ENCODE measurements at regions not wholly inside any gene's neighbourhood (a gene's known extent, or its start where the extent isn't known, plus 50 kb on each side); places are given as distances from the start of the nearest gene placed in this dataset.

- FAIRE-seq (no peak), DNase-seq (ENCODE audit: insufficient read length, low spot score) (no peak)
- no peak for TF ChIP-seq POU2F2 (IDR thresholded peaks at IDR 0.05; ENCODE audit: low read depth, low read length)
- no peak for TF ChIP-seq TAF1 (IDR thresholded peaks at IDR 0.05; ENCODE audit: low read depth, low read length)
Measured at GRCh38 chr2:120999377-121000097, 263.9 kb downstream of the GLI2 start.

GRCh38 chr2:121000804-121001203 lies 265.1 kb downstream of the GLI2 start:
- FAIRE-seq (no peak), DNase-seq (ENCODE audit: insufficient read length, low spot score) (no peak)
- TF ChIP-seq SPI1 (IDR thresholded peaks at IDR 0.05; ENCODE audit: low read depth, low read length) (no peak), TAF1 (IDR thresholded peaks at IDR 0.05; ENCODE audit: low read depth, low read length) (no peak), POLR2AphosphoS5 (IDR thresholded peaks at IDR 0.05; ENCODE audit: low read depth, low read length) (no peak), POLR2A (IDR thresholded peaks at IDR 0.05; ENCODE audit: low read depth, low read length) (no peak), POU2F2 (IDR thresholded peaks at IDR 0.05; ENCODE audit: low read depth, low read length) (no peak), PAX5 (IDR thresholded peaks at IDR 0.05; ENCODE audit: insufficient read depth, low read length, severe bottlenecking) (no peak)

GRCh38 chr2:121001641-121002040 lies 266.0 kb downstream of the GLI2 start:
- no peak for FAIRE-seq
- TF ChIP-seq POU2F2 (IDR thresholded peaks at IDR 0.05; ENCODE audit: low read depth, low read length) (no peak), TAF1 (IDR thresholded peaks at IDR 0.05; ENCODE audit: low read depth, low read length) (no peak), POLR2AphosphoS5 (IDR thresholded peaks at IDR 0.05; ENCODE audit: low read depth, low read length) (no peak), PAX5 (IDR thresholded peaks at IDR 0.05; ENCODE audit: insufficient read depth, low read length, severe bottlenecking) (no peak), POLR2A (IDR thresholded peaks at IDR 0.05; ENCODE audit: low read depth, low read length) (no peak), SPI1 (IDR thresholded peaks at IDR 0.05; ENCODE audit: low read depth, low read length) (no peak)

GRCh38 chr2:121002597-121002996 lies 266.9 kb downstream of the GLI2 start:
- DNase-seq (ENCODE audit: insufficient read length, low spot score): no peak
- FAIRE-seq: no peak
- TF ChIP-seq TAF1 (IDR thresholded peaks at IDR 0.05; ENCODE audit: low read depth, low read length): no peak
- no peak for TF ChIP-seq POU2F2 (IDR thresholded peaks at IDR 0.05; ENCODE audit: low read depth, low read length)
- TF ChIP-seq POLR2AphosphoS5 (IDR thresholded peaks at IDR 0.05; ENCODE audit: low read depth, low read length): no peak
- TF ChIP-seq POLR2A (IDR thresholded peaks at IDR 0.05; ENCODE audit: low read depth, low read length): no peak
- no peak for TF ChIP-seq PAX5 (IDR thresholded peaks at IDR 0.05; ENCODE audit: insufficient read depth, low read length, severe bottlenecking)
- no peak for TF ChIP-seq SPI1 (IDR thresholded peaks at IDR 0.05; ENCODE audit: low read depth, low read length)

More at GRCh38 chr2:121001641-121002040, 266.0 kb downstream of the GLI2 start:
- no peak for DNase-seq (ENCODE audit: insufficient read length, low spot score)

GRCh38 chr2:121003391-121003790 lies 267.7 kb downstream of the GLI2 start:
- TF ChIP-seq POU2F2 (IDR thresholded peaks at IDR 0.05; ENCODE audit: low read depth, low read length) (no peak), PAX5 (IDR thresholded peaks at IDR 0.05; ENCODE audit: insufficient read depth, low read length, severe bottlenecking) (no peak), POLR2A (IDR thresholded peaks at IDR 0.05; ENCODE audit: low read depth, low read length) (no peak), POLR2AphosphoS5 (IDR thresholded peaks at IDR 0.05; ENCODE audit: low read depth, low read length) (no peak), TAF1 (IDR thresholded peaks at IDR 0.05; ENCODE audit: low read depth, low read length) (no peak), SPI1 (IDR thresholded peaks at IDR 0.05; ENCODE audit: low read depth, low read length) (no peak)
- FAIRE-seq (no peak), DNase-seq (ENCODE audit: insufficient read length, low spot score) (no peak)

GRCh38 chr2:121004359-121004758 lies 268.7 kb downstream of the GLI2 start:
- TF ChIP-seq PAX5 (IDR thresholded peaks at IDR 0.05; ENCODE audit: insufficient read depth, low read length, severe bottlenecking): no peak
- no peak for TF ChIP-seq POU2F2 (IDR thresholded peaks at IDR 0.05; ENCODE audit: low read depth, low read length)
- TF ChIP-seq SPI1 (IDR thresholded peaks at IDR 0.05; ENCODE audit: low read depth, low read length): no peak
- no peak for TF ChIP-seq POLR2A (IDR thresholded peaks at IDR 0.05; ENCODE audit: low read depth, low read length)
- no peak for TF ChIP-seq POLR2AphosphoS5 (IDR thresholded peaks at IDR 0.05; ENCODE audit: low read depth, low read length)
- no peak for TF ChIP-seq TAF1 (IDR thresholded peaks at IDR 0.05; ENCODE audit: low read depth, low read length)
- FAIRE-seq (no peak), DNase-seq (ENCODE audit: insufficient read length, low spot score) (no peak)

GRCh38 chr2:121004950-121005349 lies 269.3 kb downstream of the GLI2 start:
- FAIRE-seq: no peak
- DNase-seq (ENCODE audit: insufficient read length, low spot score): no peak
- TF ChIP-seq PAX5 (IDR thresholded peaks at IDR 0.05; ENCODE audit: insufficient read depth, low read length, severe bottlenecking) (no peak), POLR2A (IDR thresholded peaks at IDR 0.05; ENCODE audit: low read depth, low read length) (no peak), POU2F2 (IDR thresholded peaks at IDR 0.05; ENCODE audit: low read depth, low read length) (no peak)

GRCh38 chr2:121005453-121005852 lies 269.8 kb downstream of the GLI2 start:
- no peak for FAIRE-seq
- TF ChIP-seq TAF1 (IDR thresholded peaks at IDR 0.05; ENCODE audit: low read depth, low read length): no peak
- TF ChIP-seq POU2F2 (IDR thresholded peaks at IDR 0.05; ENCODE audit: low read depth, low read length): no peak
- TF ChIP-seq PAX5 (IDR thresholded peaks at IDR 0.05; ENCODE audit: insufficient read depth, low read length, severe bottlenecking): no peak
- no peak for TF ChIP-seq POLR2A (IDR thresholded peaks at IDR 0.05; ENCODE audit: low read depth, low read length)
- TF ChIP-seq POLR2AphosphoS5 (IDR thresholded peaks at IDR 0.05; ENCODE audit: low read depth, low read length): no peak
- no peak for TF ChIP-seq SPI1 (IDR thresholded peaks at IDR 0.05; ENCODE audit: low read depth, low read length)
- DNase-seq (ENCODE audit: insufficient read length, low spot score): no peak

GRCh38 chr2:121006743-121007489 lies 271.2 kb downstream of the GLI2 start:
- no peak for TF ChIP-seq TAF1 (IDR thresholded peaks at IDR 0.05; ENCODE audit: low read depth, low read length)
- TF ChIP-seq POU2F2 (IDR thresholded peaks at IDR 0.05; ENCODE audit: low read depth, low read length): no peak
- no peak for TF ChIP-seq PAX5 (IDR thresholded peaks at IDR 0.05; ENCODE audit: insufficient read depth, low read length, severe bottlenecking)
- no peak for TF ChIP-seq POLR2AphosphoS5 (IDR thresholded peaks at IDR 0.05; ENCODE audit: low read depth, low read length)
- TF ChIP-seq SPI1 (IDR thresholded peaks at IDR 0.05; ENCODE audit: low read depth, low read length): no peak
- no peak for TF ChIP-seq POLR2A (IDR thresholded peaks at IDR 0.05; ENCODE audit: low read depth, low read length)
- DNase-seq (ENCODE audit: insufficient read length, low spot score) (no peak), FAIRE-seq (no peak)
